Neural cell (in vitro differentiated cells): ENCODE measurements at regions not wholly inside any gene's neighbourhood (a gene's known extent, or its start where the extent isn't known, plus 50 kb on each side); places are given as distances from the start of the nearest gene placed in this dataset.

Source experiments
- H2AFZ ChIP-seq: fragments of 200-600, 300-800 bp; sonication (generic), shearing (Covaris generic); 2 replicates; pipeline ENCODE4 v1.6.0; 2014; ENCODE audit warnings: low read depth, mild to moderate bottlenecking, antibody characterized with exemption, low read length, moderate library complexity
- H3F3A ChIP-seq: fragments of 200-600 bp; shearing (Covaris generic); 2 replicates; pipeline ENCODE4 v1.6.1; 2016; ENCODE audit warnings: mild to moderate bottlenecking, moderate library complexity, mixed read lengths, antibody characterized with exemption, low read length; ENCODE audit not compliant: insufficient read depth, poor library complexity, severe bottlenecking
- H3K27ac ChIP-seq: fragments of 200-600, 300-800 bp; sonication (generic), shearing (Covaris generic); 2 replicates; pipeline ENCODE4 v1.5.1; 2014; ENCODE audit warnings: mild to moderate bottlenecking, low read length, moderate library complexity
- H3K27me3 ChIP-seq: fragments of 300-800, 200-600 bp; sonication (generic), shearing (Covaris generic); 2 replicates; pipeline ENCODE4 v1.6.0; 2014; ENCODE audit warnings: mild to moderate bottlenecking, low read depth, low read length, moderate library complexity; ENCODE audit not compliant: insufficient read depth
- H3K36me3 ChIP-seq: fragments of 300-800, 200-600 bp; sonication (generic), shearing (Covaris generic); 2 replicates; pipeline ENCODE4 v1.5.1; 2014; ENCODE audit warnings: mild to moderate bottlenecking, antibody characterized with exemption, low read length, moderate library complexity; ENCODE audit not compliant: insufficient read depth
- H3K4me2 ChIP-seq: fragments of 300-800, 200-600 bp; sonication (generic), shearing (Covaris generic); 2 replicates; pipeline ENCODE4 v1.6.0; 2014; ENCODE audit warnings: mild to moderate bottlenecking, low read length
- H3K4me3 ChIP-seq: fragments of 300-800, 200-600 bp; sonication (generic), shearing (Covaris generic); 2 replicates; pipeline ENCODE4 v1.5.1; 2014; ENCODE audit warnings: mild to moderate bottlenecking, low read length, moderate library complexity
- H3K79me2 ChIP-seq: fragments of 200-600 bp; shearing (Covaris generic); replicated peaks from 2 replicates; pipeline ENCODE4 v1.6.0; 2014; ENCODE audit warnings: mild to moderate bottlenecking, low read length, moderate library complexity; ENCODE audit not compliant: insufficient read depth
- H3K9ac ChIP-seq: fragments of 300-800, 200-600 bp; sonication (generic), shearing (Covaris generic); 2 replicates; pipeline ENCODE4 v1.6.1; 2016; ENCODE audit warnings: mild to moderate bottlenecking, low read length, mixed read lengths
- H3K9me2 ChIP-seq: fragments of 200-600 bp; shearing (Covaris generic); 2 replicates; pipeline ENCODE4 v1.6.1; 2016; ENCODE audit warnings: mild to moderate bottlenecking, low read length, mixed read lengths; ENCODE audit not compliant: insufficient read depth
- H3K9me3 ChIP-seq: fragments of 200-600, 300-800 bp; sonication (generic), shearing (Covaris generic); 2 replicates; pipeline ENCODE4 v1.6.1; 2016; ENCODE audit warnings: mild to moderate bottlenecking, mixed run types, low read length, moderate library complexity, mixed read lengths
- H4K20me1 ChIP-seq: fragments of 200-600 bp; shearing (Covaris generic); 2 replicates; pipeline ENCODE4 v1.6.1; 2016; ENCODE audit warnings: mild to moderate bottlenecking, mixed run types; ENCODE audit not compliant: insufficient read depth
- EP300 ChIP-seq: fragments of 450-650 bp; conservative IDR thresholded peaks from 2 replicates; pipeline ENCODE4 v1.6.1; 2014; ENCODE audit warnings: antibody characterized with exemption, mild to moderate bottlenecking, moderate library complexity; ENCODE audit not compliant: poor library complexity, severe bottlenecking
- EZH2 ChIP-seq: fragments of 200-600, 300-800 bp; shearing (Covaris generic), sonication (generic); IDR thresholded peaks from 2 replicates; pipeline ENCODE4 v1.6.1; 2014; ENCODE audit warnings: antibody characterized with exemption, low read length, borderline replicate concordance, mild to moderate bottlenecking; ENCODE audit not compliant: insufficient read depth, poor library complexity, severe bottlenecking
- MXI1 ChIP-seq: fragments of 450-650 bp; conservative IDR thresholded peaks from 2 replicates; pipeline ENCODE4 v1.6.1; 2014; ENCODE audit warnings: antibody characterized with exemption, mild to moderate bottlenecking; ENCODE audit not compliant: poor library complexity, severe bottlenecking
- POLR2AphosphoS5 ChIP-seq: IDR thresholded peaks from 2 replicates; pipeline ENCODE4 v1.6.1; 2012
- RAD21 ChIP-seq: fragments of 450-650 bp; conservative IDR thresholded peaks from 2 replicates; pipeline ENCODE4 v1.6.1; 2014; ENCODE audit warnings: antibody characterized with exemption, mild to moderate bottlenecking, moderate library complexity
- SMC3 ChIP-seq: fragments of 450-650 bp; conservative IDR thresholded peaks from 2 replicates; pipeline ENCODE4 v1.6.1; 2014; ENCODE audit warnings: antibody characterized with exemption, mild to moderate bottlenecking, moderate library complexity; ENCODE audit not compliant: poor library complexity
- TAF1 ChIP-seq: IDR thresholded peaks from 2 replicates; pipeline ENCODE4 v1.6.1; 2012; ENCODE audit warnings: low read depth
- TF ChIP-seq, protein P1 (sequence below): fragments of 450-650 bp; IDR thresholded peaks from 2 replicates; pipeline ENCODE4 v1.5.1; 2014; ENCODE audit warnings: antibody characterized with exemption, mild to moderate bottlenecking, moderate library complexity; ENCODE audit not compliant: poor library complexity, severe bottlenecking
- TF ChIP-seq, protein P2 (sequence below): IDR thresholded peaks from 2 replicates; pipeline ENCODE4 v1.6.1; 2012; ENCODE audit warnings: borderline replicate concordance

DNA sequence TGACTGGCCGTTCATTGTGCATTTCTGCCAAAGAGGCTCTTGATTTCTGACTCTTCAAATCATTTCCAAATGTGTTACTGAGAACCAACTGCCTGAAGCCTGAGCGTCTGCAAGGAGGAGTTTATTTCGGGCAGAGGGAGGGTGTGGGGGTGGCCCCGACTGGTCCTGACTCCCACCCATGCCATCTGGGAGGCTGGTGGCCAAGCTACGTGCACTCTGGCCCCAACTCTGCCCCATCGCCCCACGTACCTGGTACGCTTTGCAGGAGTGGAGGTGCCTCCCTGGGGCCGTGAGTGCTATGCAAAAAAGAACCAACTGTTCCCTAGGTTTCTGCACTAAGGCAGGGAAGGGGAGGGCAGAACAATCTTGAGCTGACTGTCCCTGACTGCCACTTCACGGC is 846.8 kb downstream of the BRD1 start:
- Histone ChIP-seq H2AFZ (no peak overlapping the region), H3K36me3 (no peaks in the 10 kb centered on the region), H3K27me3 (no peaks in the 10 kb centered on the region), H3K4me2 (no peak overlapping the region), H4K20me1 (no peaks in the 10 kb centered on the region), H3K27ac (no peak overlapping the region), H3K9me2 (no peaks in the 10 kb centered on the region), H3K9ac (no peak overlapping the region), H3K9me3 (no peaks in the 10 kb centered on the region), H3K79me2 (no peaks in the 10 kb centered on the region), H3F3A (no peaks in the 10 kb centered on the region), H3K4me3 (no peak overlapping the region)
- TF ChIP-seq, protein P1, sequence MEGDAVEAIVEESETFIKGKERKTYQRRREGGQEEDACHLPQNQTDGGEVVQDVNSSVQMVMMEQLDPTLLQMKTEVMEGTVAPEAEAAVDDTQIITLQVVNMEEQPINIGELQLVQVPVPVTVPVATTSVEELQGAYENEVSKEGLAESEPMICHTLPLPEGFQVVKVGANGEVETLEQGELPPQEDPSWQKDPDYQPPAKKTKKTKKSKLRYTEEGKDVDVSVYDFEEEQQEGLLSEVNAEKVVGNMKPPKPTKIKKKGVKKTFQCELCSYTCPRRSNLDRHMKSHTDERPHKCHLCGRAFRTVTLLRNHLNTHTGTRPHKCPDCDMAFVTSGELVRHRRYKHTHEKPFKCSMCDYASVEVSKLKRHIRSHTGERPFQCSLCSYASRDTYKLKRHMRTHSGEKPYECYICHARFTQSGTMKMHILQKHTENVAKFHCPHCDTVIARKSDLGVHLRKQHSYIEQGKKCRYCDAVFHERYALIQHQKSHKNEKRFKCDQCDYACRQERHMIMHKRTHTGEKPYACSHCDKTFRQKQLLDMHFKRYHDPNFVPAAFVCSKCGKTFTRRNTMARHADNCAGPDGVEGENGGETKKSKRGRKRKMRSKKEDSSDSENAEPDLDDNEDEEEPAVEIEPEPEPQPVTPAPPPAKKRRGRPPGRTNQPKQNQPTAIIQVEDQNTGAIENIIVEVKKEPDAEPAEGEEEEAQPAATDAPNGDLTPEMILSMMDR: no peak
- TF ChIP-seq SMC3 (no peak), POLR2AphosphoS5 (no peak), MXI1 (no peak), TAF1 (no peak), EP300 (no peak), RAD21 (no peak), EZH2 (no peak)
- TF ChIP-seq, protein P2, sequence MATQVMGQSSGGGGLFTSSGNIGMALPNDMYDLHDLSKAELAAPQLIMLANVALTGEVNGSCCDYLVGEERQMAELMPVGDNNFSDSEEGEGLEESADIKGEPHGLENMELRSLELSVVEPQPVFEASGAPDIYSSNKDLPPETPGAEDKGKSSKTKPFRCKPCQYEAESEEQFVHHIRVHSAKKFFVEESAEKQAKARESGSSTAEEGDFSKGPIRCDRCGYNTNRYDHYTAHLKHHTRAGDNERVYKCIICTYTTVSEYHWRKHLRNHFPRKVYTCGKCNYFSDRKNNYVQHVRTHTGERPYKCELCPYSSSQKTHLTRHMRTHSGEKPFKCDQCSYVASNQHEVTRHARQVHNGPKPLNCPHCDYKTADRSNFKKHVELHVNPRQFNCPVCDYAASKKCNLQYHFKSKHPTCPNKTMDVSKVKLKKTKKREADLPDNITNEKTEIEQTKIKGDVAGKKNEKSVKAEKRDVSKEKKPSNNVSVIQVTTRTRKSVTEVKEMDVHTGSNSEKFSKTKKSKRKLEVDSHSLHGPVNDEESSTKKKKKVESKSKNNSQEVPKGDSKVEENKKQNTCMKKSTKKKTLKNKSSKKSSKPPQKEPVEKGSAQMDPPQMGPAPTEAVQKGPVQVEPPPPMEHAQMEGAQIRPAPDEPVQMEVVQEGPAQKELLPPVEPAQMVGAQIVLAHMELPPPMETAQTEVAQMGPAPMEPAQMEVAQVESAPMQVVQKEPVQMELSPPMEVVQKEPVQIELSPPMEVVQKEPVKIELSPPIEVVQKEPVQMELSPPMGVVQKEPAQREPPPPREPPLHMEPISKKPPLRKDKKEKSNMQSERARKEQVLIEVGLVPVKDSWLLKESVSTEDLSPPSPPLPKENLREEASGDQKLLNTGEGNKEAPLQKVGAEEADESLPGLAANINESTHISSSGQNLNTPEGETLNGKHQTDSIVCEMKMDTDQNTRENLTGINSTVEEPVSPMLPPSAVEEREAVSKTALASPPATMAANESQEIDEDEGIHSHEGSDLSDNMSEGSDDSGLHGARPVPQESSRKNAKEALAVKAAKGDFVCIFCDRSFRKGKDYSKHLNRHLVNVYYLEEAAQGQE: no peak

DNA sequence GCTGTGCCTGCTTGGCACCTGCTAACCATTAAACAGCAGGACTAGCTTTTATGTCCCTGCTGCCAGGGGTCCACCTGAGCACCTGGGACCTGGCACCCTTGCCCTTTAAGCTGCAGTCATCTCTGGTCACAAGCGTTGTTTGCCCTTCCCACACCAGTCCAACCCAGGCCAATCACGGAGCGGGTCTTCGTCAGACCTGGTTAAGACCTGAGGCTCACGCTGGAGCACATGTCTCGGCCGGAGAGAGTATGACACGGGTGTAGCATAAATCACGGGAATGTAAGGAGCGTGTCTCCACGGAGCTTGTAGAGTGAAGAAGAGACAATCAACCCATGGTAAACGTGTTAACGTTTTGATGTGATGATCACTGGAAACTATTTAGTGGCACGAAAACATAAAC is 847.3 kb downstream of the BRD1 start:
- Histone ChIP-seq H3K9me2 (no peaks in the 10 kb centered on the region), H4K20me1 (no peaks in the 10 kb centered on the region), H3K9me3 (no peaks in the 10 kb centered on the region), H3K27ac (no peak overlapping the region), H2AFZ (no peak overlapping the region), H3K79me2 (no peaks in the 10 kb centered on the region), H3F3A (no peaks in the 10 kb centered on the region), H3K4me3 (no peak overlapping the region), H3K4me2 (no peak overlapping the region), H3K36me3 (no peaks in the 10 kb centered on the region), H3K9ac (no peak overlapping the region), H3K27me3 (no peaks in the 10 kb centered on the region)
- TF ChIP-seq, protein P2: no peak
- TF ChIP-seq SMC3 (no peak), MXI1 (no peak), TAF1 (no peak), POLR2AphosphoS5 (no peak), RAD21 (no peak), EZH2 (no peak), EP300 (no peak)
- TF ChIP-seq, protein P1: no peak
